G401.6 (cell line): ENCODE measurements at regions not wholly inside any gene's neighbourhood (a gene's known extent, or its start where the extent isn't known, plus 50 kb on each side); places are given as distances from the start of the nearest gene placed in this dataset.

Experiments
- FAIRE-seq: peaks from 2 replicates; lab custom pipeline; 2012; peaks lifted over from hg19 to GRCh38; lab: Jason Lieb, UNC

- no peak for FAIRE-seq
These were observed 1598.6 kb upstream of the PCDH7 start for GRCh38 chr4:29121586-29121985.

DNA sequence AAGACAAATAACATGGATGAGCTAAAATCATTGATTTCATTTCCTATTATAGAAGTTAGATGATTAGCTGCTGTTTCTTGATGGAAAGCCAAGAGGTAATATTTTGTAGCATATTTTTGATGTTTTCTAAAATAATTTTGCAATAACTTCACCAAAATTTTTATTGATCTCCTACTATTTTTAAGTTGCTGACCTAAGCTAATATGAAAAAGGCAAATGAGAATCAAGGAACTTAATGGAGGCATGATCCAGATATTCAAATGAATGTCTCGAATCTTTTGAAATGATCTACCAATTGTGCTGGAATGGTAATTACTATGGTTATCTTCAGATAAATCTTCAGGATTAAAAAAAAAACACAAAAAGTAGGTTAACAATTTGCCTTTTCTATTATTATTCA lies 1591.4 kb upstream of the PCDH7 start:
- no peak for FAIRE-seq

- no peak for FAIRE-seq
These were observed 1588.9 kb upstream of the PCDH7 start for GRCh38 chr4:29131304-29131703.

DNA sequence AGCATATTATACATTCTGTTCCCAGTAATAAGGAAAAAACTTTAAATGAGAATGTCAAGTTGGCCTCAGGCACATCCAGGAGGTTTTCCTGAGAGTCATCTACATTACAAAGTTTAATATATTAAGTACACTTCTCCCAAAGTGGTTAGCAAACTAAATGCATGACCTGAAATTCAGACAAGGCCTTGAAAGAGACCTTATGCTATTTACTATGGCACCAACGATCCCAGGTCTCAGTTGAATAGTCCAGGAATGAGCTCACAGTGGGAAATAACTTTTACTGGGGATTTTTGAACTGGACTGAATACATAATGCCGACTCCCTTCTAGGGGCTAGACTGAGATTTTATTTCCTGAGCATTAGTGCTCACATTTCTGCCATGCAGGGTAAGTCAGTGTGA lies 1577.5 kb upstream of the PCDH7 start:
- no peak for FAIRE-seq

DNA sequence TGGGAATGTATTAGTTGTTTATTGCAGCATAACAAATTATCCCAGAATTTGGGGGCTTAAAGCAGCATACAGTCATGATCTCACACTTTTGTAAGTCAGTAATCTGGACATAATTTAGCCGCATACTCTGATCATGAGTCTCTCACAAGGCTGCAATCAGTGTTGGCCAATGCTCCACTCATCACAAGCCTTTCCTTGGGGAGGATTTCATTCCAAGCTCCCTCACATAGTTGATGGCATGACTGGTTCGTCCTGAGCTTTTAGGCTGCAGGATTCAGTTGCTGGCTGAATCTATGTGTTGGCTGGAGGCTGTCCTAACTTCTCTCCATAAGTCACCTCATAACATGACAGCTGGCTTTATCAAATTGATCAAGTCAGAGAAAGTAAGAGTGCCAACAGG lies 1568.6 kb upstream of the PCDH7 start:
- no peak for FAIRE-seq

- FAIRE-seq, result no peak
These were observed 1566.5 kb upstream of the PCDH7 start for GRCh38 chr4:29153642-29154041.

DNA sequence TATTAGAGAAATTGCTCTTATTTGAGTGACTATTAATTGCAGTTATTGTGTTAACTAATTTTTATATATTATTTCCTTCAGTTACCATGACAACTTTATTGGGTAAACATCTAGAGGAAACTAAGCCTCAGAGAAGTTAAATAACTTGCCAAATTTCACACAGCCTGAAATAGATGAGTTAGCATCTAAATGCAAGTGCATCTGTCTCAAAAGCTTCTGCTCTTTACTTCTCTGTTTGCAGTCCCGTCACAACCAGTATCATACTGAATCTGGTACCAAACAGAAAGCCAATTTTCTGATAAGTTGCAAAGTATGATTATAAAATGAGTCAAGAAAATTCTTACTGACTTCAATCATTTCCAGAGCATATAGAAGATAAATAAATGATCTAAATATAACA lies 1544.9 kb upstream of the PCDH7 start:
- no peak for FAIRE-seq

- peak; percentile 37 for FAIRE-seq
These were observed 1521.1 kb upstream of the PCDH7 start for GRCh38 chr4:29199025-29199424.

DNA sequence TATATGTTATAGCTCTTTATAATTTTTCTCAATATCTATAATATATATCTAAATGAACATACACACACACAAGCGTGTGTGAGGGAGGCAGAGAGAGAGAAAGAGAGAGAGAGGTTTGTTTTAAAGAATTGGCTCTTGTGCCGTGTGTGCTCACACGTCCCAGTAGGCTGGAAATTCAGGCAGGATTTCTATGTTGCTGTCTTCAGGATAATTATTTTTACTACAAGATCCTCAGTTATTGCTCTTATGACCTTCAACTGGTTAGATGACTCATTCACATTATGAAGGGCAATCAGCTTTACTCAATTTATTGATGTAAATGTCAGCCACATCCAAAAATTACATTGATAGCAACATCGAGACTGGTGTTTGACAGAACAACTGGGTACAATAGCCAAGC lies 1520.7 kb upstream of the PCDH7 start:
- no peak for FAIRE-seq

GRCh38 chr4:29213020-29213419 lies 1507.1 kb upstream of the PCDH7 start:
- FAIRE-seq, result no peak

DNA sequence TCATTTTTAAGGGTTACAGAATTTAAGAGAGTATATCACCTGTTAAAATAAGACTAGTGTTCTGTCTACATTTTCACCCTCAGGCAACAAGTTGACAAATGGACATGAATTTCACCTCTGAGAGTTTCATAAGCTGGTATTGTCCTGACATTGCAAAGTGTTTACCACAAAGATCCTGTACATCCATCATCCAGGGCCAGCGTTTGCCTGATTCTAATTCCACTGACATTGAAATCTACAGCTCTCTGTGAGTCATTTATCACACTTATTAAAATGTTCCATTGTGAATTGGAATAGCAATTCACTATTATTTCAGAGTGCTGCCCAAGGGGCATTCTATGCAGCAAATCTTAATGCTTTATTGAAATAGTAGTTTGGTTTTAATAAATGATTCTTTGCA lies 1499.4 kb upstream of the PCDH7 start:
- FAIRE-seq, result no peak

DNA sequence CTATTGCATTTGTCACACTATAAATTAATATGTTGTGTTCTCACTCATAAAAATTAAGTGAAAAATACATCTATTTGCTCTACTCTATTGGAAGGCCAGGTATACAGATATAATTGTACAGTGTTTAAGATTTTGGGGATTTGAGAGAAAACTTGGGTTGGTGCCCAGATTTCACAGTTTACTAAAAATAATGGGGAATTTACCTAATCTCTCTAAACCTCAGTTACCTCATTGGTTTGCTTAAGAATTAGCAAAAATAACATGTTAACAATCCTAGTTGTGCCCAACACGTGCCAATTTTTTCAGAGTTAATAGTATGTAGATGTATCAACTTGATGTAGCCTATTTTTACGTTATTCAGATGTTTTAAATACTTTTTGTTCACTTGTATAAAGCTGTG lies 1495.3 kb upstream of the PCDH7 start:
- FAIRE-seq, result no peak

DNA sequence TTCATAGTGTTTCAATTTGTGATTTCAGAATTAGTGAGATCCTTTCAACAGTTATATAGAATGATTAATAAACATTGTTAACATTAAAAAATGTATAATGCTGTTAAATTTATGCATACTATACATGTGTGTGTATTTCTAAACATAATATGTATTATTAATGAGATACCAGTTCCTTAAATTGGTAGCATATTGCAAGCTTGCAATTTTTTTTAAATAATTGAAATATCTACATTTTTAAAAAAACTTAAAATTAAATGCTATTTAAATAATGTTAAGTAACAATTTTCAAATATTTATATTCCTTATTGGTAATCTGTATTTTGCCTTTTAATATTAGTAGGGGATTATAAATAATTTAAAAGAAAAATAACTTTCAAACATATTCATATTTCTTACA lies 1479.5 kb upstream of the PCDH7 start:
- FAIRE-seq, result peak; percentile 93

DNA sequence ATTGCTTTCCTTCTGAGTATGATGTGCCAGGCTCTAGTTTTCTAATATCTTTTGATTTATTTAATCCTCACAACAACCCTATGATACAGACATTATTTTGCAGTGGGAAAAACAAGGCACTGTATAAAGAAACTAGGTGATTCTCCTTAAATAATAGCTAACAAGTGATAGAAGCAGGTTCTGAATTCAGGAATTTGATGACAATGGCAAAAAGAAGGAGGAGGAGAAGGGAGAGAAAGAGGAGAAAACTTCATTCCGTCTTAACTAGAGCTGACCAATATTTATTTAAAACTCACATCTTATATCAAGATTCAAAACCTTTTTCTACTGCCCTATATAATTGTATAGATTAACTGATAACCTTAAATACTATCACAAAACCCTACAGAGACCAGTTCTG lies 1477.1 kb upstream of the PCDH7 start:
- no peak for FAIRE-seq

DNA sequence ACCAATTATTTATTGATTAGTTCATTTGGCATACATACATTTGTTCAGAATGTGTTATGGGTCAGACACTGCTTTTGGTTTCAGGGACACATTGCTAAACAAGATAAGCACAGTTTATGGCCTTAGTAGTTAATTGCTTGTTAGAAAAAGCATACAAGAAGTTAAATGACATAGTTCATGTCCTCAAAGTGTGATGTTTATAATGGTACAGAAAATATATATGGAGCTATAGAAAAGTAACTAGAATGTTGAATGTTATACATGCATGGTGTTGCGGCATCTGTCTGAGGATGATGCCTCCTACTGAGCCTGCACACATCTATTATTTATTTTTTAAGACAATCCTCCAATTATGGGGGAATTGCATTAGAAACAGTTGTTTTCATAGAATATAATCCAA lies 1476.3 kb upstream of the PCDH7 start:
- no peak for FAIRE-seq

DNA sequence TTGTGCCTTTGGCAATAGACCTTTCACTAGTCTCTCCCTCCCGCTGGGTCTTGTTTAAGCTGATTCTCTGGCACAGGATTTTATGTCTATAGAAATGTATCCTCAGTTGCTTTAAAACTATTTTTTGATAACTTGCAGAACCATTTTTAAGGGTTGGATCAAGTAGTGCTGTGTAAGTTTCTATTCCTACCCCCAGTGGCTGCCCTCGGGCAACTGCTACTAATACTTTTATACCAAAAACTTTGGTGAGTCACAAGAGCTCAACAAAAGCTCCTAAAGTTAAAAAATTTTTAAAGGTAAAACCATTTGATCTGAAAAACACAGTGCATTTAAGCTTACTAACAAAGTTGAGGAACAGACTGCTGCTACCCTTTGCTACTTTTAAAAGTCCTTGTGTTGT lies 1460.6 kb upstream of the PCDH7 start:
- no peak for FAIRE-seq

DNA sequence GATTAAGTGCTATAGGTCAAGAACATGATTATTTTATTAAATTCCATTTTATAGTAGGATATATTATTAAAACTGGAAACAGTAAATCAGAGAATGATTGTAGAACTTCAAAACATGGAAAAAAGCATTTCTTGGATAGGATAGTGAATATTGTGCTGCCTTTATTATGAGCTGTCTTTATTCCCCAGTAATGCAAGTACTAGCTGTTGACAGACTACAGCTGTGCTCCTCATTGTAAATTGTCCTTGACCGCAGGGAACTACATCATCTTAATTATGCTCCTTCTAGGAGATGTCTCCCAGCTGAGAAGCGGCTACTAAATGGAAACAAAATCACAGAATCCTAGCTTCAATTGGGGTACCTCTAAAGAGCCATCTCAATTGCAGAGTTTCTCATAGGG lies 1457.2 kb upstream of the PCDH7 start:
- FAIRE-seq, result no peak

- FAIRE-seq, result no peak
These were observed 1444.0 kb upstream of the PCDH7 start for GRCh38 chr4:29276150-29276549.

DNA sequence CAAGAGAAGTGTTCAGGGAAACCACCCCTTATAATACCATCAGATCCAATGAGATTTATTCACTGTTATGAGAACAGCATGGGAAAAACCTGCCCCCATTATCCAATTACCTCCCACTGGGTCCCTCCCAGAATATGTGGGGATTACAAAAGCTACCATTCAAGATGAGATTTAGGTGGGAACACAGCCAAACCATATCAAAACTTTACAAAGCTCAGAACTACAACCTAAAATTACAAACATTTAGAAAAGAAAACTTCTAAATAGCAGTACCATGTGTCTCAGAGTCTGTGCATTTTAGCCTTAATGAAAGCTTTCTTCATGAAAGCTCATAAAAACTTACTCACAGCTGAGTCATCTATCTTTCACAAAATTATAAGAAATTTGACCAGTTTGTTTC lies 1442.8 kb upstream of the PCDH7 start:
- FAIRE-seq, result no peak

DNA sequence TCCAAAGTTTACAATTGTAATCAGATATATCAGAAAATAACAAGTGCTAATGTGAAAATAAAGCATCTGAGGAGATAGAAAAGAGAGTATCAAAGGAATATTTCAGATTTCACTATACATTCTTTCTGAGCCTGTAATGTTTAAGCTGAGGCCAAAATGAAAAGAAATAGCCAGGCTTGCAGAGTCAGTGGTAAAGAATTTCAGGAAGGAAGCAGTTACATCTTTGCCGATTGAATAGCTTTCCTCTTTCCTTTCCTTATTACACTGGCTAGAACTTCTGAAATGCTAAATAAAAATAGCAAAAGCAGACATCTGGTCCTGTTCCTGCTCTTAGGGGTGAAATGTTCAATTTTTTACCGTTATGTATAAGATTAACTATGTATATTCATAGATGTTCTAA lies 1441.6 kb upstream of the PCDH7 start:
- no peak for FAIRE-seq

- no peak for FAIRE-seq
These were observed 1431.1 kb upstream of the PCDH7 start for GRCh38 chr4:29289118-29289517.

- no peak for FAIRE-seq
These were observed 1424.9 kb upstream of the PCDH7 start for GRCh38 chr4:29295280-29295679.

- no peak for FAIRE-seq
These were observed 1415.6 kb upstream of the PCDH7 start for GRCh38 chr4:29304595-29304994.

- FAIRE-seq, result no peak
These were observed 1412.9 kb upstream of the PCDH7 start for GRCh38 chr4:29307256-29307655.

DNA sequence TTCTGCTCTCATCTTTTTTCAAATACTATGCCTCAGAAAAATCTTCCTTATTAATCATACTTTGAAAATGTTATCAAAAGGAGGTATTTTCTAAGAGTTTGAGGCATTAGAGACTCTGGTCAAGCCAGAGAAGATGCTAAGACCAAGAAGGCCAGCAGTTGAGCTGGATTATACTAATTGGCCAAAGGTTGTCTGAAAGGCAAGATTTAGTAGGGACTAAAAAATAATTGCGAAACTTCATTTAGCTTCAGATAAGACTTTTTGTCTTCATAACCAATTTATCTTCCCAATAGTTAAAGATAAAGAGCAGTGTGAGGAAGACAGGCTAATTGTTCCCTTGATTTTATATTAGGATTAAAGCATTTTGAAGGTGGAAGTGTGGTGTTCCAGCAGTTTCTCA lies 1412.4 kb upstream of the PCDH7 start:
- FAIRE-seq, result no peak

DNA sequence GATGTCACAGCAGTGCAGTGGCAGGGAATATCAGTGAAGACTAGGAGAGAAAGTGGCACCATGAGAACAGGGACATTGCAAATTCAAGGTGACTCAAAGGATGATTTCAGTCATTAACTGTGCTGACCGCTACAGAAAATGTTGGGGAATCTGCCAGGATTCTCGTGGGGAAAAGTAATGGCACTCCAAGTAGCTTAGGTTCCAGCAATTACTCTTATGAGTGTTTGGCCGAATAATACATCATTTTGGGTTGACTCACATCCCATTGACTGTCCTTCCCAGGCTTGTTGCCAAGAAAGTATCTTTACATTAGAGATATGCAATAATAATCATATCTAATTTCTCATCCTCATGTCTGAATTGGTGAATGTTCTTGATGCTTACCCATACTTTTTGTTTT lies 1411.1 kb upstream of the PCDH7 start:
- no peak for FAIRE-seq
